A673 (cell line): ENCODE measurements at regions not wholly inside any gene's neighbourhood (a gene's known extent, or its start where the extent isn't known, plus 50 kb on each side); places are given as distances from the start of the nearest gene placed in this dataset.

ENCODE experiments used
- BruUV-seq: library from RNA; stranded (reverse); fragments of 400-500 nt; replicated peaks from 2 replicates; lab custom pipeline; 2021; lab: Mats Ljungman, UMichigan
- CTCF ChIA-PET: fragments of 300-600 bp; sonication (Branson Sonifier 250); formaldehyde crosslinking; loops from one replicate; lab custom pipeline; 2022; ENCODE audit warnings: antibody characterized with exemption; lab: Charles Lee
- POLR2A ChIA-PET: fragments of 300-600 bp; sonication (Branson Sonifier 250); formaldehyde crosslinking; loops from one replicate; lab custom pipeline; 2022; ENCODE audit warnings: antibody characterized with exemption; ENCODE audit not compliant: low non-redundant PET; lab: Charles Lee
- DNase-seq: peaks from one replicate; pipeline ENCODE4 v3.0.0-alpha.2; 2015; ENCODE audit warnings: low spot score
- H3K27ac ChIP-seq: fragments of 200-600 bp; sonication (generic); 2 replicates; pipeline ENCODE4 v1.5.1; 2016; ENCODE audit warnings: mixed run types, low read depth, mild to moderate bottlenecking, mixed read lengths, antibody characterized with exemption, low read length; ENCODE audit not compliant: poor library complexity, severe bottlenecking
- H3K27me3 ChIP-seq: fragments of 200-600 bp; sonication (generic); replicated peaks from 2 replicates; pipeline ENCODE4 v1.6.1; 2017; ENCODE audit warnings: mixed run types, low read depth, mild to moderate bottlenecking, mixed read lengths, antibody characterized with exemption, low read length; ENCODE audit not compliant: insufficient read depth, poor library complexity
- H3K36me3 ChIP-seq: fragments of 200-600 bp; sonication (generic); 2 replicates; pipeline ENCODE4 v1.6.1; 2016; ENCODE audit warnings: mixed run types, mild to moderate bottlenecking, mixed read lengths, antibody characterized with exemption, low read length; ENCODE audit not compliant: insufficient read depth, poor library complexity, severe bottlenecking
- H3K4me1 ChIP-seq: fragments of 200-600 bp; sonication (generic); 2 replicates; pipeline ENCODE4 v1.6.1; 2017; ENCODE audit warnings: mixed run types, mild to moderate bottlenecking, mixed read lengths, antibody characterized with exemption, low read length; ENCODE audit not compliant: insufficient read depth, poor library complexity, severe bottlenecking
- H3K4me3 ChIP-seq: fragments of 200-600 bp; sonication (generic); 2 replicates; pipeline ENCODE4 v1.5.1; 2016; ENCODE audit warnings: low read depth, mixed run types, mild to moderate bottlenecking, mixed read lengths, low read length; ENCODE audit not compliant: poor library complexity, severe bottlenecking
- H3K9me3 ChIP-seq: fragments of 200-600 bp; sonication (generic); 2 replicates; pipeline ENCODE4 v1.6.1; 2016; ENCODE audit warnings: mixed run types, low read depth, mild to moderate bottlenecking, mixed read lengths, antibody characterized with exemption, low read length; ENCODE audit not compliant: poor library complexity, severe bottlenecking
- CTCF ChIP-seq: fragments of 300-800, 200-600 bp; sonication (generic); conservative IDR thresholded peaks from 2 replicates; pipeline ENCODE4 v1.5.1; 2017; ENCODE audit warnings: low read depth, mild to moderate bottlenecking, antibody characterized with exemption, low read length, moderate library complexity, mixed read lengths
- EZH2 ChIP-seq: fragments of 200-600 bp; sonication (generic); IDR thresholded peaks from 2 replicates; pipeline ENCODE4 v1.6.1; 2017; ENCODE audit warnings: borderline replicate concordance, low read depth, mild to moderate bottlenecking, mixed read lengths, antibody characterized with exemption, low read length; ENCODE audit not compliant: poor library complexity, severe bottlenecking
- intact Hi-C: fragments of 100-400 bp; cut with micrococcal nuclease; formaldehyde crosslinking; loops from one replicate; pipeline ENCODE4 v1.10.0; 2022; ENCODE audit not compliant: unreplicated experiment

- Histone ChIP-seq H3K36me3 (no peaks in the 10 kb centered on the region), H3K27ac (no peak overlapping the region), H3K4me3 (no peak overlapping the region), H3K27me3 (no peaks in the 10 kb centered on the region), H3K9me3 (no peaks in the 10 kb centered on the region), H3K4me1 (no peaks in the 10 kb centered on the region)
- intact Hi-C loops: no loop called here
- POLR2A ChIA-PET: no interaction called here
- TF ChIP-seq CTCF: no peak
- TF ChIP-seq EZH2: no peak
- no TSS peak for BruUV-seq
- CTCF ChIA-PET: no interaction called here
- DNase-seq: no peak
These were observed 331.6 kb downstream of the PYDC2 start for GRCh38 chr3:191792580-191792979.

- POLR2A ChIA-PET: no interaction called here
These were observed 334.2 kb downstream of the PYDC2 start for GRCh38 chr3:191795196-191795595.

GRCh38 chr3:191797271-191797670 is 336.3 kb downstream of the PYDC2 start:
- Histone ChIP-seq H3K27me3 (no peaks in the 10 kb centered on the region), H3K4me1 (no peaks in the 10 kb centered on the region), H3K9me3 (peaks cover 5% of the 10 kb centered on the region), H3K27ac (no peak overlapping the region), H3K36me3 (no peaks in the 10 kb centered on the region), H3K4me3 (no peak overlapping the region)
- POLR2A ChIA-PET: no interaction called here
- TF ChIP-seq EZH2 (no peak), CTCF (no peak)
- intact Hi-C loops: no loop called here
- CTCF ChIA-PET: no interaction called here
- BruUV-seq: no TSS peak
- no peak for DNase-seq

More at GRCh38 chr3:191795196-191795595, 334.2 kb downstream of the PYDC2 start:
- Histone ChIP-seq H3K36me3 (no peaks in the 10 kb centered on the region), H3K27ac (no peak overlapping the region), H3K4me3 (no peak overlapping the region), H3K27me3 (no peaks in the 10 kb centered on the region), H3K9me3 (no peaks in the 10 kb centered on the region), H3K4me1 (no peaks in the 10 kb centered on the region)
- DNase-seq: no peak
- no TSS peak for BruUV-seq
- TF ChIP-seq EZH2 (no peak), CTCF (no peak)
- intact Hi-C loops: no loop called here
- CTCF ChIA-PET: no interaction called here
